ENCODE measurements at regions not wholly inside any gene's neighbourhood (a gene's known extent, or its start where the extent isn't known, plus 50 kb on each side); places are given as distances from the start of the nearest gene placed in this dataset.

GRCh38 chr6:85395746-85396145 lies 54.1 kb upstream of the NT5E start:
- TF ChIP-seq POLR2AphosphoS5 (IDR thresholded peaks at IDR 0.05; ENCODE audit: low read depth, low read length) (no peak), POLR2A (IDR thresholded peaks at IDR 0.05; ENCODE audit: low read depth, low read length) (no peak)

Measured in GM12892 (cell line).